GM18519 (cell line): ENCODE measurements at regions not wholly inside any gene's neighbourhood (a gene's known extent, or its start where the extent isn't known, plus 50 kb on each side); places are given as distances from the start of the nearest gene placed in this dataset.
"Not testable (repeated sequence)": the region's sequence is repeated elsewhere in the genome, so short reads cannot be mapped to it uniquely, and the experiment has no call there.

Source experiments
- ATAC-seq: cut with Tn5 transposase; IDR thresholded peaks from one replicate; pipeline ENCODE4 v1.9.1; 2021; ENCODE audit warnings: mild to moderate bottlenecking, moderate library complexity; ENCODE audit not compliant: unreplicated experiment, low FRiP score

DNA sequence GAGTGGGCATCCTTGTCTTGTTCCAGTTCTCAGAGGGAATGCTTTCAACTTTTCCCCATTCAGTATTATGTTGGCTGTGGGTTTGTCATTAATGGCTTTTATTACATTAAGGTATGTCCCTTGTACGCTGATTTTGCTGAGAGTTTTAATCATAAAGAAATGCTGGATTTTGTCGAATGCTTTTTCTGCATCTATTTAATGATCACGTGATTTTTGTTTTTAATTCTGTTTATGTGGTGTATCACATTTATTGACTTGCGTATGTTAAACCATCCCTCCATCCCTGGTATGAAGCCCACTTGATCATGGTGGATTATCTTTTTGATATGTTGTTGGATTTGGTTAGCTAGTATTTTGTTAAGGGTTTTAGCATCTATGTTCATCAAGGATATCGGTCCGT, 266.9 kb upstream of the DIPK2B start:
- ATAC-seq: not testable (repeated sequence)

DNA sequence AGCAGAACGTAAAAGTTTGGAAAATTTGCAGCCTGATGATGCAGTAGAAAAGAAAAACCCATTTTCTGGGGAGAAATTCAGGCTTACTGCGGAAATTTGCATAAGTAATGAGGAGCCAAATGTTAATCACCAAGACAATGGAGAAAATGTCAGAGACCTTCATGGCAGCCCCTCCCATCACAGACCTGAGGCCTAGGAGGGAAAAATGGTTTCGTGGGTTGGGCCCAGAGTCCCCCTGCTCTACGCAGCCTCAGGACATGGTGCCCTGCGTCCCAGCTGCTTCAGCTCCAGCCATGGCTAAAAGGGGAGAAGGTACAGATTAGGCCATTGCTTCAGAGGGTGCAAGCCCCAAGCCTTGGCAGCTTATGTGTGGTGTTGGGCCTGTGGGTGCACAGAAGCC, 255.1 kb upstream of the DIPK2B start:
- ATAC-seq: not testable (repeated sequence)

DNA sequence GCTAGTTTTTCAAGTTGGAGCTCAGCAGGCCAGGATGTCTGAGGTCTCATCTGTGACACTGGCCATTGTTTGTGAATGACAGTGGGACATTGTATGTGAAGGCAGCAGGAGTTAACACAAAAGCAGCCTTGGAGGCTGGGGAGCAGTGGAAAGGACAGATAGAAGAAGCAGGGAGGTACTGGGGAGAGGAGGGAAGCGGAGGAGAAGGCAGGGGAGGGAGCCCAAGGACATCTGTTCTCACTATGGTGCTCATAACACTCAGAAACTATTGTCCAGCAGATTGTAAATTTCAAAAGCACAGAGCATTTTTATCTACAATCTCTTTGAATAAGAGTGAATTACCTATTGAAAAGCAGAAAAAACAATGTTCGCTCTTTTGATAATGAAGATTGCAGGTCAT, 253.6 kb upstream of the DIPK2B start:
- no peak for ATAC-seq

DNA sequence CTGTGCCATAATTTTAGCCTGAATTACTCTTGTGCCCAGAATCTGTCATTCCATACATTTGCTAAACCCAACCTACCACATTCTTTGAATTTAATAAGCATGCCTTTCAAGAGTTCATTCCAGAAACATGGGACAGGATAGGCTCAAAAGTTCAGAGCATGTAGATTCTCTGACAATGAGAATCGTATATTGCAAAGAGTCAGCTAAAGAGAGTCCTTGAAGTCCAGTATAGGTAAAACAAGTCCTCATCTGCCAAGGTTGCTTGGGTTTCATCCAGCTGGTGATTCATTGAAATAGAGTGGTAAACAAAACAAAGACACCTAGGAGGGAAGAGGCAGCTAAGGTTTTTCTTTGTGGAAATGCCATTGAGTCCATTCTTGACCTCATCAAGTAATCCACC, 249.3 kb upstream of the DIPK2B start:
- no peak for ATAC-seq

DNA sequence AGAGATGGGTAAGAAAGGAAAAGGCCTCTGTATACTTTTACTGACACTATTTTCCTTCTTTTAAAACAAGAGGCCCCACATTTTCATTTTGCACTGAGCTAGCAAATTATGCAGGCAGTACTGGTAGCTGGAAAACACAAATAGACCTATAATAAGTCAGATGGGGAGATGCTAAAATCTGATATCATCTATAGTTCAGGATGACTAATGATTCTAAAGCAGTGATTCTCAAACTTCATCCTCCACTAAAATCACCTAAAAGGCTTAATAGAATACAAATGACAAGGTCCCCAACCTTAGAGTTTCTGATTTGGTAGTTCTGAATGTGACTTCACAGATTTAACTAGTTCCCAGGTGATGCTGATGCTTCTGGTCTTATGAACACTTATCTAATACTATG, 247.3 kb upstream of the DIPK2B start:
- no peak for ATAC-seq

DNA sequence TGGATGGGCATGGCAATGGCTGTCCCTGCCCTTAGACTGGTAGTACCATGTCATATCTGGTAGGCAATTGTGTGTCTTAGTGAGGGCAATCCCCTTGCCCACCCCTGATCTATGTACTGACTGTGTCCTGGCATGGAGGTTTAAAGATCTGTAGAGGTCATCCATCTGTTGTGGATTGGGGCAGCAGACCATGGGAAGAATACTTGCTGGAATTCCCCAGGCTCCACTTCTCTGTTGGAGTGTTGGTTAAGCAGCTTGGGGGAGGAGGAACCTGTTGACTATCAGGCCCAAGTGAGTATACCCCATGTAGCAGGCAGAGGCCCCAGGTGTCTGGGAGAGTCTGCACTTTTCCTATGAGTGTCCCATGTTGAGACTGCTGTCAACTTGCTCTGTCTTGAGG, 246.7 kb upstream of the DIPK2B start:
- no peak for ATAC-seq

DNA sequence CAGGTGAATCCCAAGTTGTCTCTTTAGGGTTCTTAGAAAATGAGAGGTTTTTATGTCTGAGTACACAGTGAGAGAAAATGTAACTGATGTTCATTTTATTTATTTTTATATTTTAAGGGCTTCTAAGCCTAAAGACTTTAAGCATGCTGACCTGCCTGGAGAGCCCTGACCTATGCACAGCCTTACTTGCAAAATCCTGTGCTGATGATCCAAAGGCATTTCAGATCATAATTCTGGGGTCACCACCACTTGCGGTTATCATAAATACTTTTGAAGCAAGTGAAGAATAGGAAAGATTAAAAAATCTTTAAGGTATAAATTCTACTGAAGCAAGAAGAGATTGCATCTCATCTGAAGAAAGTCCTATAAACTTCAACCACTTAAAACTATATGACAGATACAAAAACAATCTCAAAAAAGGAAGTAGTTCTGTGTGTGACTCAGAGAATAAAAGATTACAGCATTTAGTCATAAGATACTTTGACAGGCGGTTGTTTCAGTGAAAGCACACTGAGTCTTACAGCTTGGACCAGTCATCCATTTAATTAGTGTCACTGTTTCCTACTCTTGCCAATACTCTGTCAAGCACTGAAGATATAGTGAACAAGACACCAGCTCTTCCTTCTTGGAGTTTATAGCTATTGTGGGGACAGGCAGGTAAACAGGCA, 245.2 kb upstream of the DIPK2B start:
- no peak for ATAC-seq

DNA sequence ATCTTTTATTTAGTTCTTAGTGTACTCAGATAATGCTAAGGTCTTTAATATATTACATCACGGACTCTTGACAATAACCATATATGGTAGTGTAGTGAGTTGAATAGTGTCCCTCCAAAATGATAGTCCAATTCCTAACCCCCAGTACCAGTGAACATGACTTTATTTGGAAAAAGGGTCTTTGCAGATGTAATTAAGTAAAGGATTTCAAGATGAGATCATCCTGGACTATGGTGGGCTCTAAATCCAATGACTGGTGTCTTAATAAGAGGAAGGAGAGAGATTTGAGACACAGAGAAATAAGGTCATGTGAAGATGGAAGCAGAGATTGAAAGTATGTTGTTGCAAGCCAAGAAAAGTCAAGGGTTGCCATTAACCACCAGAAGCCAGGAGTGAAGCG, 236.5 kb upstream of the DIPK2B start:
- ATAC-seq: no peak

DNA sequence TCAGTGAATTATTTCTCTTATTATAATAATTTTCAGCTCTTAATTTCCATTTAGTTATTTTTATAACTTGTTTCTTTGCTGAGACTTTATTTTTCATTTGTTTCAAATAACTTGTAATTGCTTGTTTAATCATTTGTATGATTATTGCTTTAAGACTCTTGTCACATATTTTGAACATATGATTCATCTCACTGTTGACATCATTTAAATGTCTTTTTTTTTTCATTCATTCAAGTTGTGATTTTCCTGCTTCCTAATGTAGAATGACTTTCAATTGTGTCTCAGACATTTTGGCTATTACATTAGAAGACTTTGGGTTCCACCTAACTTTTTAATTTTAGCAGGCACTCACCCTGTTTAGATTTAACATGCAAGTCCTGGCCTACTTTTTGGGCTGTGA, 234.8 kb upstream of the DIPK2B start:
- no peak for ATAC-seq

DNA sequence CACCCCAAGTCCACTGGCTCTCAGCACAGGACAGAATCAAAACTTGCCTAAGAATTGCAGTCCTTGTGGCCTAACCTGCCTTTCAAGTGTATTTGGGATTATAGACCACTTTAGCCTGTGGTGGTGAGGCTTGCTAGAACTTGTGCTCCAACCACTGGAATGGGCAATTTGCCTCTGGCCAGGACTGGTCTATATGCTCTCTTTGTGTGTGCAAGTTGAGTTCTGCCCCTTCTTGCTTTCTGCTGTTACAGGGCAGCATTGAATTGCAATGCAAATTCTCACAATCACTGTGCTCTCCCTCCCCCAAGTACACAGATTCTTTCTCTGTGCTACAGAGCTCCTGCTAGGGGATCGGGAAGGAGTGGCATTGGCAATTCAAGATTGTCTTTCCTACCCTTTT, 233.6 kb upstream of the DIPK2B start:
- no peak for ATAC-seq

DNA sequence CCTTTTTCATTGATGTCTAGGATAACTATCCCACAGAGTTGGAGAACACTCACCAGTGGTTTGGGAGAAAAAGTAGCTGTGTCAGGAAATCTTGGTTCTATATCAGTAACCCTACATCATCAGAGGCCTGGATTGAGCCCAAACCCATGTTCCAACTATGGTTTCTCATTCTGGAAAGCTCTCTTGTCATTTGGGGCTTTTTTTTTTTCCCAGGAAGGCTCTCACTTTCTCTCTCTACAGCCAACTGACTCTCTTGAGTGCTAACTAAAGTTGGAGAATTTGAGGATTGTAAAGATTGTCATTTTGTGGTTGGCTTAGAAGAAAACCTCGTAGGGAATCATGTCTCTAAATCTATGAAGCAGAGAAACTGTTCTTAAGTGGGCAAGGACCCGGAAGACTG, 228.2 kb upstream of the DIPK2B start:
- no peak for ATAC-seq

DNA sequence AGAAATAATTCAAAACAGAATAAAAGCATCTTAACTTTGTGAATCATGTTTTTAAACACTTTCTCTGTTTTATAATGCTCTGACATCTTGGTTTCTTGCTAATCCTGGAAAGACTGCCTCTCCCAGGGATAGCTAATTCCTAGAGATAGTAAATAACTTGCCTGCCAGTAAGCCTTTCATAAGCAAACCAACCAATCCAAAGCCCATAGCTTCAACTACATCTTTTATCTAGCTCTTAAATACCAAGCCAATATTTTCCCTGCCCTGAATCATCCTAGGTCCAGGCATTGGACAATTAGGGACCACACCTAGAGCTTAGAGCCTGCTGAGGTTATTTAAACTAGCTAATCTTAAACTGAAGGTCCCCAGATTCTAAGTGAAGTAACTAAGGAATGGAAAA, 223.7 kb upstream of the DIPK2B start:
- ATAC-seq: no peak

DNA sequence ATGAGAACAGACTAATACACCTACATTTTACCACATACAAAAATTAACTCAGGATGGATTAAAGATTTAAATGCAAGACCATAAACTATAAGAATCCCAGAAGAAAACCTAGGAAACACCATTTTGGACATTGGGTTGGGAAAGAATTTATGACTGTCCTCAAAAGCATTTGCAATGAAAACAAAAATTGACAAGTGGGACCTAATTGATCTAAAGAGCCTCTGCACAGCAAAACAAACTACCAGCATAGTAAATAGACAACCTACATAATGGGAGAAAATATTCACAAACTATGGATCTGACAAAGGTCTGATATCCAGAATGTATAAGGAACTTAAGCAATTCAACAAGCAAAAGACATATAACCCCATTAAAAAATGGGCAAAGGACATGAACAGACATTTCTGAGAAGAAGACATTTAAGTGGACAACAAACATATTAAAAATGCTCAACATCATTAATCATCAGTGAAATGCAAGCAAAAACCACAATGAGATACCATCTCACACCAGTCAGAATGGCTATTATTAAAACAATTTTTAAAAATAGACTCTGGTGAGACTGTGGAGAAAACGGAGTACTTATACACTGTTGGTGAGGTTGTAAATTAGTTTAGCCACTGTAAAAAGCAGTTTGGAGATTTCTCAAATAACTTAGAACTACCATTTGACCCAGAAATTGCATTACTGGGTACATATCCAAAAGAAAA, 221.7 kb upstream of the DIPK2B start:
- no peak for ATAC-seq

DNA sequence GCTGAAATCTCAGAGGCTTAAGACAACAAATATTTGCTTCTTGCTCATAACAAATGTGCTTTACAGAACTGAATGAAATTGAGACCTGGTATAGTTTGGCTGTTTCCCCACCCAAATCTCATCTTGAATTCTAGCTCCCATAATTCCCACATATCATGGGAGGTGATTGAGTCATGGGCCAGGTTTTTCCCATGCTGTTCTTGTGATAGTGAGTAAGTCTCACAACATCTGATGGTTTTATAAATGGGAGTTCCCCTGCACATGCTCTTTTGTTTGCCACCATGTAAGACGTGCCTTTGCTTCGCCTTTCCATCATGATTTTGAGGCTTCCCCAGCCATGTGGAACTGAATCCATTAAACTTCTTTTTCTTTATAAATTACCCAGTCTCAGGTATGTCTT, 221.1 kb upstream of the DIPK2B start:
- ATAC-seq: no peak

DNA sequence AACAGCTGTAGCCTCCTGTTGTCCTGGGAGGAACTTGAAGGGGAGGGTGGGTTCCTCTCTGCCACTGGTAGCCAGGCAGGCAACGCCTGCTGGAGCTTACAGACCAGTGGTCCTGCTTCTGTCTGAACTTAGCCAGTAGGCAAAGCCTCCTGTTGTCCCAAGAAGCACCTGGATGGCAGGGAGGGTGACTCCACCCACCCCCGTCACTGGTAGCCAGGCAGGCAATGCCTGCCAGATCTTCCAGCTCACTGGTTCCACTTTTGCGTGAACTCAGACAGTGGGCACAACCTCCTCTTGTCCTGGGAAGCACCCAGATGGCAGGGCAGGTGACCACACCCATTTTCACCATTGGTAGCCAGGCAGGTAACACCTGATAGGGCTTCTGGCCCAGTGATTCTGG, 203.5 kb upstream of the DIPK2B start:
- no peak for ATAC-seq

DNA sequence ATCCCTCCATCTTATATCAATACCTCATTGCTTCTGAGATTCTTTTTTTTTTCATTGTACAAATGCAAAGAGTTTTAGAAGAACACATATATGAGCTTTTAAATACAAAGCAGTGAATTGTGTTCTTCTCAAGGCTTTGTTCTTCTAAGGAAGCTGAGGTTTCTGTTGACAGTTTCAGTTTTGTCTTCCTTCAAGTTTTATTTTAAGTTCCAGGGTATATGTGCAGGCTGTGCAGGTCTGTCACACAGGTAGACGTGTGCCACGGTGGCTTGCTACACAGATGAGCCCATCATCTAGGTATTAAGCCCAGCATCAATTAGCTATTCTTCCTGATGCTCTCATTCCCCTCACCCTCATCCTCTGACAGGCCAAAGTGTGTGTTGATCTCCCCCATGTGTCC, 201.2 kb upstream of the DIPK2B start:
- no peak for ATAC-seq

DNA sequence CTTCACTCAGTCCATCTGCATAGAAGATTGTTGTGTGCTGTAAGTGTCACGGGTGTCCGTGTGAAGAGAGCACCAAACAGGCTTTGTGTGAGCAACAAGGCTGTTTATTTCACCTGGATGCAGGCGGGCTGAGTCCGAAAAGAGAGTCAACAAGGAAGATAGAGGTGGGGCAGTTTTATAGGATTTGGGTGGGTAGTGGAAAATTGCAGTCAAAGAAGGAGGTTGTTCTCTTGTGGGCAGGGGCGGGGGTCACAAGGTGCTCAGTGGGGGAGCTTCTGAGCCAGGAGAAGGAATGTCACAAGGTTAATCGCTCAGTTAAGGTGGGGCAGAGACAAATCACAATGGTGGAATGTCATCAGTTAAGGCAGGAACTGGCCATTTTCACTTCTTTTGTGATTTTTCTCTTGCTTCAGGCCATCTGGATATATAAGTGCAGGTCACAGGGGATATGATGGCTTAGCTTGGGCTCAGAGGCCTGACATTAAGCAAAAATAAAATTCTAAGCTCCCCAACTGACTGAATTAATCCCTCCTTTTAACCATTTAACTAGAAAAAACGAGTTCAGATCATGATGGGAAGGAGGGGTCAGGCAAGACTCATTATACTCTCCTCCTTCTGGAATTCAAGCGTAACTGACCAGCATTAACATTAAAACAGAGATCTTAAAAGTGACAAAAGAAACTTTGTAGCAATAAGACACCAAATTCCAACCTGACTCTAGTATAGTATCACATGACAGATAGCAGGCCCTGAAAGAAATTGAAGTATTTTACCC, 200.5 kb upstream of the DIPK2B start:
- ATAC-seq: not testable (repeated sequence)

DNA sequence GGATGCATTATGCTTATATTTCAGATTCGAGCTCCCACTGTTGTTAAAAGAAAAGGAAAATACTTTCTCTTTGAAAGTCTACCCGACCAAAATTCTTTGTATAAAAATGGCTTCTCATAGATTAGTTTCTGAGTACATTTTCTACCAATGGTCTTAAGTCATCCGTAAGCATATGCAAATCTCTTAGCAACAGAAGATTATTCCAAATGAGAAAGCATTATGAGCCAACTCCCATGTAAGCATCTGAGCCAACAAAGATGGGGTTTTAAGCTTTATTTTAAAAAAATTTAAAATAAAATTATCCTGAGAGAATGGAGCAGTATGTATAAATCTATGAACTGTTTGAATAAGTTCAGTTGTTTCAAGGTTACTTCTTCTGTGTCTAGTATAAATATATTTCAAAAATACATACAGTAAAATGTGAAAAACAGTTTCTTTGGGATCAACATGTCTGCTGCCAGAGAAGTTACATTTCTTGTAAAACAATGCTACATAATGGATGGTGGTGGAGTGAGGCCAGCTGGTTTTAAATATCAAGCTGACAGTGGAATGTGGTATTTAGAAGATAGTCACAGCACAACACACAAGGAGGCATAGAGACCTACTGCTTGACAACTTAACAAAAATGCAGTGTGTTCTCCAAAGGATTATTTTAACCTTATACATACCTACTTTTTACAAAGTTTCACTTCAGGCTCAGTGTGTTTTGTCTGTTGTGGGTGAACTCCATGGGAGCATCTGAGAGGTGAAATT, 199.5 kb upstream of the DIPK2B start:
- no peak for ATAC-seq

DNA sequence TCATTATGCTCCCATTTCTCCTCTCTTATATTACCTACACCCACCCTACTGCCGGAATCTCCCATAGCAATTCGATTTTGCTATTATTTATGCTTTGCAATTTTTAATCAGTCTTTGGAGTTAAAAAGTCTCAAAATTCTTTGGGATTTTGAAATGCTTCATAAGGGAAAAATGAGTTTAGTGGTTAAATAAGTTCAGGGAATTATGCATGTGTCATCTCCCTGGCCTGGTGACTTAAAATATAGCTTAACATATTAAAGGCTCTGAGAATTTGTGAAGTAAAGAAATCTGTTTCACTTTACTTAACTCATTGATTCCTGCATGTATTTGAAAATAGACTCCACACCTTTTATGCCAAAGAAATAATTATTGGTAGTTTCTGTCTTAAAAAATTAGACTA, 185.1 kb upstream of the DIPK2B start:
- no peak for ATAC-seq

DNA sequence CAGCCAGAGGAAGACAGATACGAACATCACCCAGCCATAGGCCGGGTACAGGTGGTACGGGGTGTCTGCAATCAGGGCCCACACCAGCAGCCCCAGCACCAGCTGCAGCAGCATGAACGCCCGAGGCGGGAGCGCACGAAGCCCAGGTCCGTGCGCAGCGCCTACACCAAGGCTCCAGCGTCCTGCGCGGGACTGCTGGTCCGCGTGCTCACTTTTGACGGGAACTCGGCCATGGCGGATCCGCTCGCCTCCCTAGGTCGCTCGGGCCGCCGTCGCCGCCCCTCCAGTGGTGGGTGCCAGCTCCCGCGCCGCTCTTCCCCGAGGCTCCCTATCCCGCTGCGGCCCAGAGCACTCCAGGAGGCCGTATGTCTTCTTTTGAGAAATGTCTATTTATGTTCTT, 181.2 kb upstream of the DIPK2B start:
- no peak for ATAC-seq

DNA sequence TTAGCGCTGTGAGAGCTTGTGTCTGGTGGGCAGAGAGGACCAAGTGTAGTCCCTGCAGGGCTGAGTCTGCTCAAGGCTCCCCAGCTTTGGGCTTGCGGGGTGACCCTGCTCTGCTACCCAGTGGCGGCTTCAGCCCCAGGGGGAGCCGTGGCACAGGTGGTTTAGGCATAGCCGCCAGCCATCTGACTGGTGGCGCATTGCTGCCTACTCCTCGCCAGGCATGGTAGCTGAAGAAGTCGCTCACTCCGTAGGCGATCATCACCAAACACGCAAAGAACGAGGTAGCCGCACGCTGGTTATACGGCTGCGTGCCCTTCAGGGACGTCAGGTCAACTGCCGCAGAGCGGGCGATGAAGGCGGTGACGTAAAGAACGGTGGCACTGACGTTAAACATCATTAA, 180.7 kb upstream of the DIPK2B start:
- no peak for ATAC-seq
